ENCODE measurements at regions not wholly inside any gene's neighbourhood (a gene's known extent, or its start where the extent isn't known, plus 50 kb on each side); places are given as distances from the start of the nearest gene placed in this dataset.
A peak's percentile ranks its signal among the peaks of the same experiment; 100 is the strongest.

DNA sequence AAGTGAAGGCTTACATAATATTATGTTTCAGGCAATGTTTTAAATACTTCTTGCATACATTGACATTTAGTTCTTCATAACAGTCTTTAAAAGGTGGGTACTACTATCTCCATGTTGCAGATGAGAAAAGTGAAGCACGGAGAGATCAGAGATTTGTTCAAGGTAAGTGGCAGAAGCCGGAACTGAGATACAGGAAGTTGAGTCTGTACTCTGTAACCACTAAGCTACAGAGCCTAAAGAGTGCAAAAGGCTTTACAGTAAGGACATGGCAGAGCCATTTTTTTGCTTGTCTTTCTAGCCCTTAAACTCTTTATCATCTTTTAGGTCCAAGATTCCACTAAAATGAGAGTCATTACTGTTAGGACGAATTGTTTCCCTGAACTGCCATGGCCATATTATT is 186.5 kb upstream of the PEX5L start:
- intact Hi-C loops (cut with DNase I), result no loop called here

DNA sequence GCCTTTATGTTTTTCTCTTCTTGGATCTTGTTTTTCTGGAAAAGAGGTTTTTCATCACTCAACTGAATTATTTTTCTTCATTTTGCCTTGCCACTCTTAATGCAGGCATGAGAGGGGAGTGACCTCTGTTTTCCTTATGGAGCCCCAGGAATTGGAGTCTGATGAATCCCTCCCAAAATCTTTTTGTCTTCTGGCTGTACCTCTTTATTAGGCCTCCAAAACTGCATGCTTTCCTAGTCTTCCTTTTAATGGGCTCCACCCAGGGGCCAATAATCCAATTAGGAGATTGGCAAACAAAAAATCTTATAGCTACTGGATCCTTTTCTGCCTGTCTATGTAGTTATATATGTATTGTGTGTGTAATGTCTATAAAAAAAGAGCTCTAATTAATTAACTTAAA is 192.4 kb upstream of the PEX5L start:
- H3K4me3 ChIP-seq, result no peak overlapping the region
- H3K9me3 ChIP-seq, result no peaks in the 10 kb centered on the region
- no peaks in the 10 kb centered on the region for H3K36me3 ChIP-seq
- FAIRE-seq, result no peak
- H3K4me1 ChIP-seq, result no peaks in the 10 kb centered on the region
- TF ChIP-seq CTCF (IDR thresholded peaks at IDR 0.05), result no peak
- no peak for ATAC-seq
- no peak for DNase-seq
- no peak overlapping the region for H3K27ac ChIP-seq
- intact Hi-C loops (cut with DNase I), result no loop called here
- H3K27me3 ChIP-seq, result no peaks in the 10 kb centered on the region

More for the DNA sequence above, 186.5 kb upstream of the PEX5L start:
- ATAC-seq, result no peak
- Histone ChIP-seq H3K27ac (no peak overlapping the region), H3K27me3 (no peaks in the 10 kb centered on the region), H3K4me1 (no peaks in the 10 kb centered on the region), H3K36me3 (no peaks in the 10 kb centered on the region), H3K4me3 (no peak overlapping the region), H3K9me3 (no peaks in the 10 kb centered on the region)
- no peak for FAIRE-seq
- TF ChIP-seq CTCF (IDR thresholded peaks at IDR 0.05), result no peak
- DNase-seq, result no peak
- 77 to 78% methylated on average over 3 of the region's 3 CpGs for WGBS, 2 donors

DNA sequence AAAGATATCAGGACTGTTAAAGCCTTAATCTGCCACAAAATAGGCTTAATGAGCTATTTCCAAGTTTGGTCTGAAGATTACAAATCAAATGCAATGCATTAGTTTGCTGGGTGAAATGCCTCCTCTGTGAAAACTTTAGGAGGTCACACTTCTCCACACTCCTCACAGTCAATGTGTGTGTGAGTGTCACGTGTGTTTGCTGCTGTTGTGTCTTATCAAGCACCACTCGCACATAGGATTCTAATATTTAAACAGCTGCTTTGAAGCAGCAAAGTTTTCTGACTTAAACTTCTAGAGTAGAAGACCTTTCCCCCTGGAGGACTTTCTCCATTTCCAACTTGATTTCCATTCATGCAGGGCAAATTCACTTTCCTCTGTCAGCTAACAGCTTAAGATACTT is 203.2 kb upstream of the PEX5L start:
- Histone ChIP-seq H3K27ac (peak overlapping the region; percentile 9 to 63 (median 48)), H3K36me3 (no peaks in the 10 kb centered on the region), H3K27me3 (no peaks in the 10 kb centered on the region), H3K4me1 (peaks cover 5 to 23% (median 7%) of the 10 kb centered on the region in 3 donors), H3K9me3 (no peaks in the 10 kb centered on the region), H3K4me3 (no peak overlapping the region)
- WGBS, 2 donors, result 13 to 17% methylated on average over 2 of the region's 2 CpGs
- intact Hi-C loops (cut with DNase I), result no loop called here
- FAIRE-seq, result no peak
- peak in 3 of 6 donors; percentile 29 to 61 (median 50) for DNase-seq
- ATAC-seq, result peak; percentile 92 to 98 (median 94)
- no peak for TF ChIP-seq CTCF (IDR thresholded peaks at IDR 0.05)

- intact Hi-C loops (cut with DNase I), result no loop called here
- 79 to 83% methylated on average over 5 of the region's 5 CpGs for WGBS, 2 donors
- no peak overlapping the region for H3K27ac ChIP-seq
- no peak overlapping the region for H3K4me3 ChIP-seq
- no peaks in the 10 kb centered on the region for H3K36me3 ChIP-seq
- H3K4me1 ChIP-seq, result peaks cover 0 to 4% (median 0%) of the 10 kb centered on the region in 3 donors
- H3K9me3 ChIP-seq, result no peaks in the 10 kb centered on the region
- no peak for TF ChIP-seq CTCF (IDR thresholded peaks at IDR 0.05)
- no peak for FAIRE-seq
- H3K27me3 ChIP-seq, result no peaks in the 10 kb centered on the region
- DNase-seq, result no peak
- ATAC-seq, result no peak
Measured at GRCh38 chr3:180246688-180247195, 210.0 kb upstream of the PEX5L start.

DNA sequence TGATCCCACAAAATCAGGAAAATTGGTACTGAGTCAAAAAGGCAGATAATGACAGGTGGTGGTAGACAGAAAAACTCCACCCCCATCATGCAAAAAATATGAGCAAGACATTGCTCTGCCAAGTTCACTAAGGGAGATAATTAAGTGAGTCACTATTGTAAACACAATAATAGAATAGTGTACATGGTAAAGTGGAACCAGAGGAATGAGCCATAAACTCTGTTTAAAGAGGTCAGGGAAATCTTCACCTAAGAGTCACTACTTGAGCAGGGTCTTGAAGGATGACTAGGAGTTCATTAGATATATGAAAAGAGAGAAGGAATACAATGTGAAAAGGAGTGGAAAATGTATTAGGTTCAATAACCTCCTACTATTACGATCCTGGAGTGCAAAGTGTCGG is 213.4 kb upstream of the PEX5L start:
- intact Hi-C loops (cut with DNase I), result no loop called here
- no peaks in the 10 kb centered on the region for H3K27me3 ChIP-seq
- 81 to 86% methylated on average over 2 of the region's 2 CpGs for WGBS, 2 donors
- TF ChIP-seq CTCF (IDR thresholded peaks at IDR 0.05), result no peak
- DNase-seq (no peak), FAIRE-seq (no peak), ATAC-seq (peak; percentile 34 to 66 (median 48))
- no peaks in the 10 kb centered on the region for H3K9me3 ChIP-seq
- H3K27ac ChIP-seq, result no peak overlapping the region
- H3K4me1 ChIP-seq, result peaks cover 0 to 4% (median 0%) of the 10 kb centered on the region in 3 donors
- no peak overlapping the region for H3K4me3 ChIP-seq
- no peaks in the 10 kb centered on the region for H3K36me3 ChIP-seq
